NCI-H2029 treated with DMSO at 0.1 percent for 48 hours (cell line): ENCODE measurements at regions not wholly inside any gene's neighbourhood (a gene's known extent, or its start where the extent isn't known, plus 50 kb on each side); places are given as distances from the start of the nearest gene placed in this dataset.

Experiments
- DNase-seq: peaks from one replicate; lab custom pipeline; 2025; lab: John Stamatoyannopoulos, UW

GRCh38 chr5:175107865-175108264, 336.1 kb downstream of the DRD1 start:
- DNase-seq: no peak

- no peak for DNase-seq
Observed at GRCh38 chr5:175107028-175107588, 336.9 kb downstream of the DRD1 start.

- no peak for DNase-seq
Observed at GRCh38 chr5:175104677-175105076, 339.3 kb downstream of the DRD1 start.

GRCh38 chr5:175103746-175104145, 340.2 kb downstream of the DRD1 start:
- no peak for DNase-seq

DNA sequence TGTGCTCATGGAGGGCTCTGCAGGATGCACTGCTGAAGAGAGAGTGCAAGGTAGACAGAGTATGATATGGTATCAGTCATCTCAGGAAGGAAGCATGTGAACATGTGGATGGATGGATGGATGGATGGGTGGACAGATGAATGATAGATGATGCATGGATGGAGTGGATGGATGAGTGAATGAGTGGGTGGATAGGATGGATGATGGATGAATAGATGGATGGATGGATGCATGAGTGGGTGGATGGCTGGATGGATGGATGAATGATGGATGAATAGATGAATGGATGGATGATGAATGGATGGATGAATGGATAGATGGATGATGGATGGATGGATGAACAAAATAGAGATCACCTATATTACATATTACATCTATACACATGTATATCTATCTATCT, 341.3 kb downstream of the DRD1 start:
- DNase-seq: no peak

GRCh38 chr5:175098301-175098700, 345.7 kb downstream of the DRD1 start:
- no peak for DNase-seq

DNA sequence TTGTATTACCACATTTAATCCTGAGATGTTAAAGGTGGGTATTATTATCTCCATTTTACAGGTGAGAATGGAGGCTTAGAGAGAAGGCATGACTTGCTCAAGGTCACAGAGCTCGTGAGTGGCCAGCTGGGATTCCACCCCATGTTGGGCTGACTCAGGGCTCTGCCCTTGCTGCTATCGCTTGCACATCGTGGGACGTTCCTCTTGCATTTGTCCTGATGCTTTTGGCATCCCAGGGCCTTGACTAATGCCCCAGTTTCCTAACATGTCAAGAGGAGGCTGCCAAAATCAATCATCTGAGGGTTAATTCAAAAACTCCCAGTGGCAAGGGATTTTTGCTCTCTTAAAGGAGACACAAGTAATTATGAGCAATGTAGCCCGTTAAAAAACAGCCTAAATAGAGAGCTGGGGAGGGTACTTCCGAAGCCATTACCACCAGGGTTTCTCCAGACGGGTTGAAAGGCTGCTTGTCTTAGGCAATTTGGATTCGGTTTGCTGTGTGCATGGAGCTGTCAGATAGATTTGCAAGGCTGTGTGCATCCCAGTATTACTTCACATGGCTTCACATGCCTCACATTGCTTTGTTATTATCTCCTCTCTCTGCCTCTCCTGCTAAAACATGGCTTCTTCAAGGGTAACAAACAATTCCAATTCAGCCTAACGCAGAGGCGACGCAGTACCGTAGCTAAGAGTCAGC, 347.4 kb downstream of the DRD1 start:
- no peak for DNase-seq

GRCh38 chr5:175094461-175094860, 349.5 kb downstream of the DRD1 start:
- DNase-seq: no peak

DNA sequence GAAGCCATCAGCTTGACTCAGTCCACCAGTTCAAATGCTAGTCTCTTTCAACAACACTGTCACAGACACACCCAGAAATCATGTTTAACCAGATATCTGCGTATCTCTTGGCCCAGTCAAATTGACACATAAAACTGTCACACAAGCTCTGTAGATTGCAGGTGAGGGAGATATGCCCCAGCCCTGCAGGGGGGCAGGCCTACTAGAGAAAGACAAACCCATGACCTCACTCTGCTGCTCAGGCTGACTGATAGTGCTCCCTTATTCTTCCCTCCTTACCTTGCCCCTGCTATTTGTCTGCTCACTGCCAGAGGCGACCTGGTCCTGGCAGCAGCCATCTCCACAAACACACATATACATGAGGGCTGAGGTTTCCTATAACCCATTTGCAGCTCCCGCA, 351.3 kb downstream of the DRD1 start:
- DNase-seq: no peak

- no peak for DNase-seq
Observed at GRCh38 chr5:175088963-175089362, 355.0 kb downstream of the DRD1 start.

GRCh38 chr5:175082866-175083590, 358.6 kb downstream of the MSX2 start:
- DNase-seq: no peak

DNA sequence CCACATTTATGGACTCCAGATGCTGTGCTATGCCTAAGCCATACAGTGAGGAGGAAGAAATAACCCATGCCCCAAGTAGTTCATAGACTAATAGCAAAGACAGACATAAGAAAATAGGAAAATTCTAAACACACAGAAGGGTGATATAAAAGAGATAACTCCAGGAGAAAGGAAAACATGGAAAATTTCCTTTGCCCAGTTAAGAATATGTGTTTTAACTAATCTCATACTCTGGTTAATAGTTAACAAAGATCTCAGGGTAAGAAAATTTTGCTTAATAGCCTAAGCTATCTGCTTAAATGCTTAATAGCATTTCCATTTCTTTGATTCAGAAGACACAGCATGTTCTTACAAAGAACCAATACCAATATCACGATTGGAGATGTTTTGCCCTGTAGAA, 358.0 kb downstream of the MSX2 start:
- DNase-seq: no peak

DNA sequence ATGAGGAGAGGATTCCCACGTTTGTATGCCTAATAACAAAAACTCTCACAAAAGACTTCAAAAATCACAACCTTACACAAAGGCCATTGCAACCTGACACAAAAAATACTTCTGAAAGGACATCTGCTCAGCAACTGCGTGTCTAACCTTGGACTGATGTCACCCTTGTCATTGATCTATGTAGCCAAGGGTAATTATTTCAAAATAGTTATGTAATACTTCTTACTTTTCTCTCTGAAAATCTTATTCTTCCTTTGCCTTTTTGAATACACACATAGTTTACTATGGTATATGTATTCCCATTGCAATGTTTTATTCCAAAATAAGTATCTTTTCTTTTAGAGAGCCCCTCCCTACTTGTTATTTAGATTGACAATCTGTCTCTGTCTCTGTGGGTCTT, 355.3 kb downstream of the MSX2 start:
- no peak for DNase-seq

- DNase-seq: no peak
Observed at GRCh38 chr5:175070283-175070682, 345.9 kb downstream of the MSX2 start.

DNA sequence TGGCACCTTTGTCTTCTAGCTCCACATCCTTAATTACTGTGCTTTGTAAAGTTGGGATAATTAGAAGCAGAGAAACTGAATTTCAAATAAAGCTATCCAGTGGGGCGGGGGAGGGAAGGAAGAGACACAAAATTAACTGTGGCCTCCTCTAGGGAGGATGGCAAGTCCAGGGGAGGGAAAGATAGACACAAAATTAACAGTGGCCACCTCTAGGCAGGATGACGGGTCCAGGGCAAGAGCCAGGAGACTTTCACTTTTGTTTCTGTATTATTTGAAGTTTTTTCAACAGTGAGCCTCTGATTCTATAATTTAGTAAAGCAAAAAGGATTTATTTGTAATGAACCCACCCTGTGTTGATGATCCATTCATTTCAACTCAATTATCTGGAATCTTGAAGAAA, 335.9 kb downstream of the MSX2 start:
- DNase-seq: no peak

- no peak for DNase-seq
Observed at GRCh38 chr5:175059687-175060211, 335.4 kb downstream of the MSX2 start.

- no peak for DNase-seq
Observed at GRCh38 chr5:175056831-175057230, 332.4 kb downstream of the MSX2 start.

- no peak for DNase-seq
Observed at GRCh38 chr5:175054243-175054642, 329.9 kb downstream of the MSX2 start.

- DNase-seq: no peak
Observed at GRCh38 chr5:175052351-175052750, 328.0 kb downstream of the MSX2 start.

- DNase-seq: no peak
Observed at GRCh38 chr5:175047048-175047447, 322.7 kb downstream of the MSX2 start.

DNA sequence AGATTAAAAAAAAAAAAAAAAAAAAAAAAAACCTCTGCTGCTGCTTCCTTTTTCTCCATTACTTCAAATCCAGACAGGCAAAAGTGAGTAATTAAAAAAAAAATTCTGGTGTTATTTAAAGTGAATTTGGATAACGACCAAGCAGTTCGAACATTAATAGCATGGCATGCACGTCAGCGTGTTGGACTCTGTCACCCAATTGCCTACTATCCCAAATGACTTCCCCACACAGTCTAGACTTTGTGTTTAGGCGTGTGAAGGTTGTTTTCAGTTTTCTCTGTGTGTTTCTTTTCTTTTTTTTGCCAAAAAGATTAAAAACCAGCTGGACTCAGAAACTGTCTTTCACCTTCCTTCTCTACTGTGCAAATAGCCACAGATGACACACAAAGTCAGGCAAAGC, 321.4 kb downstream of the MSX2 start:
- DNase-seq: no peak

GRCh38 chr5:175037820-175038219, 313.4 kb downstream of the MSX2 start:
- DNase-seq: no peak

DNA sequence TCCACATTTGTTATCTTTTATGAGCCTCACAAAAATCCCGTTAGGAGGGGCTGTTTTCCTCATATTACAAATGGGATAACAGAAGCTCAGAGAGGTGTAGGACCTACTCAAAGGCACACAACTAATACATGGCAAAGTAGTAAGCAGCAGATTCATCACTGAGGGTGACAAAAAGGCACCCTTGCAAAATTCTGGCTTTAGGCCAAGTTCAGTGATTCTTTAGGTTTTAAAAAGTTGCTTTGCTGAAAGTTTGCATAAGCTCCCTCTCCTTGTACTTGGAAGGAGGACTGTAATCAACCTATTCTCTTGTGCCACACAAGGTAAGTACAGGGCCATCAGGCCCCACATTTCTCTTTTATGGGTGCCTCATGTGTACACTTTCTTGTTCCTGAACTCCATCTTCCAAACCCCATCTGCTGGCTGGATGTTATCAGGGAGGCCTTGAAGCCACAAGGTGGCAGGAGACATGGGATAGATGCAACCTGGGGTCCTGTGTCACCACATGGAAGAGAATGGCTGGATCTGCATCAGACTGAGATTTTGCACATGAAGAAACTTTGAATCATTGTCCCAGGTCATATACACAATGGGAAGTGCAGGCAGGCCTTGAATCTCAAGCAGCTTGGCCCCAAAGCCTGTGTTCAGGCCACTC, 311.6 kb downstream of the MSX2 start:
- DNase-seq: no peak
